ENCODE measurements at regions not wholly inside any gene's neighbourhood (a gene's known extent, or its start where the extent isn't known, plus 50 kb on each side); places are given as distances from the start of the nearest gene placed in this dataset.

DNA sequence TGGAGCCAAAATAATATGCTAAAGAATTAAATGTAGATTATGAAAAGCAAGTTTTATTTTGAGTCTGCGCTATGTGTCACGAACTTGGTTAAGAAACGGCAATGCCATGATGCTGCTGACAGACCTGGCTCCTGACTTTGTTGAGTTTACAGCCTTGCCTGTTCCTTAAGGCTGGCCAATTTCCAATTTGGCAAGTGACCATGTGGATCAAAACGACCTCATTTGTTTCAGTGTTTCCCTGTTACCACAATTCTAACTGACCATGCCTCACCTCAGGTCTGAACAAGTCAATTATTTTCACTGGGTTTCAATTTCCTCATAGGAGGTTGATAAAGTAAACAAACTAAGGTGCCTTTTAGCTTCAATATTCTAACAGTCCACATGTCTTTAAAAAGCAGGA is 461.4 kb downstream of the ZNF608 start:
- no peaks in the 10 kb centered on the region for H3K36me3 ChIP-seq
- ATAC-seq (no peak), DNase-seq (no peak)
- H3K9me3 ChIP-seq = no peaks in the 10 kb centered on the region
- no peak overlapping the region for H3K4me3 ChIP-seq
- H3K27ac ChIP-seq = no peak overlapping the region
- H3K4me1 ChIP-seq = peaks cover 23% of the 10 kb centered on the region
- no peaks in the 10 kb centered on the region for H3K27me3 ChIP-seq (ENCODE audit: low read depth)
- intact Hi-C loops (cut with DNase I) = no loop called here
- TF ChIP-seq, protein P1, sequence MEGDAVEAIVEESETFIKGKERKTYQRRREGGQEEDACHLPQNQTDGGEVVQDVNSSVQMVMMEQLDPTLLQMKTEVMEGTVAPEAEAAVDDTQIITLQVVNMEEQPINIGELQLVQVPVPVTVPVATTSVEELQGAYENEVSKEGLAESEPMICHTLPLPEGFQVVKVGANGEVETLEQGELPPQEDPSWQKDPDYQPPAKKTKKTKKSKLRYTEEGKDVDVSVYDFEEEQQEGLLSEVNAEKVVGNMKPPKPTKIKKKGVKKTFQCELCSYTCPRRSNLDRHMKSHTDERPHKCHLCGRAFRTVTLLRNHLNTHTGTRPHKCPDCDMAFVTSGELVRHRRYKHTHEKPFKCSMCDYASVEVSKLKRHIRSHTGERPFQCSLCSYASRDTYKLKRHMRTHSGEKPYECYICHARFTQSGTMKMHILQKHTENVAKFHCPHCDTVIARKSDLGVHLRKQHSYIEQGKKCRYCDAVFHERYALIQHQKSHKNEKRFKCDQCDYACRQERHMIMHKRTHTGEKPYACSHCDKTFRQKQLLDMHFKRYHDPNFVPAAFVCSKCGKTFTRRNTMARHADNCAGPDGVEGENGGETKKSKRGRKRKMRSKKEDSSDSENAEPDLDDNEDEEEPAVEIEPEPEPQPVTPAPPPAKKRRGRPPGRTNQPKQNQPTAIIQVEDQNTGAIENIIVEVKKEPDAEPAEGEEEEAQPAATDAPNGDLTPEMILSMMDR (IDR thresholded peaks at IDR 0.05) = no peak

DNA sequence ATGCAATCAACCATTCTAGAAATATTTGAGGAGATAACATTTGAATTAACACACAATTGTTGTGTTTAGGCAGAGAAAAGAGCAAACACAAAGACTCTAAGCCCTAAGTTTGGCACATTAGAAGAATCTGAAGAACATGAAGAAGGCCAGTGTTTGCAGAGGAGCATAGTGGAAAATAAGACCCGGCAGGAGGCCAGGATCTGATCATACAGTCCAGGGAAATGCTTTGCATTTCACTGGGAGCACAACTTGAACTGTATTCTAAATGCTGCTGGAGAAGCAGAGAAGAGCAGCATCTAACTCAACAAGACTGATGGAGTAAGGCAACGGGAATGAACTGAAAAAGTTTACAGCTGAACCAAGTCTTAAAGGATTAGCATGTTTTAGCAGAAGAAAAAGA is 463.4 kb downstream of the ZNF608 start:
- H3K36me3 ChIP-seq = no peaks in the 10 kb centered on the region
- intact Hi-C loops (cut with DNase I) = no loop called here
- H3K27ac ChIP-seq = no peak overlapping the region
- ATAC-seq = no peak
- peaks cover 6% of the 10 kb centered on the region for H3K4me1 ChIP-seq
- no peak overlapping the region for H3K4me3 ChIP-seq
- H3K27me3 ChIP-seq (ENCODE audit: low read depth) = no peaks in the 10 kb centered on the region
- DNase-seq = no peak
- no peaks in the 10 kb centered on the region for H3K9me3 ChIP-seq
- TF ChIP-seq, protein P1 (IDR thresholded peaks at IDR 0.05) = no peak

DNA sequence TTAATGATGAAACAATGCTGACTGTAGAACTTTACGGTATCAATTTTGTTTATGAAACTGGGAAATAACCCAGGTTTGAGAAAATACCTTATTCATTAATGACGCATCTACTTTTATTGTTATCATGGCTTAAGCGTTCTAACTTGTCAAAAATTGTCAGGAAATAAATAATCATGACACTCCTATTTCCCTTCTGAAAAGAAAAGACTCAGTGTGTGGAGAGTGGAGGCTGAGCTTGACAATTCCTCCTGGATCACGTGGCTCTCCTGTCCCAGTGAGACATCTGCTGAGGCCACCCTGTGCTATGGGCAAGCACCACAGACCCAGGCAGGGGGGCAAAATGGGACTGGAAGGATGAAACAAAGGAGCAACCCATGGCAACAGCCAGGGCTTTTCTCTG is 466.4 kb downstream of the ZNF608 start:
- H3K4me1 ChIP-seq = peaks cover 5% of the 10 kb centered on the region
- DNase-seq (no peak), ATAC-seq (no peak)
- no peaks in the 10 kb centered on the region for H3K36me3 ChIP-seq
- H3K4me3 ChIP-seq = no peak overlapping the region
- intact Hi-C loops (cut with DNase I) = no loop called here
- no peaks in the 10 kb centered on the region for H3K9me3 ChIP-seq
- TF ChIP-seq, protein P1 (IDR thresholded peaks at IDR 0.05) = no peak
- H3K27ac ChIP-seq = no peak overlapping the region
- no peaks in the 10 kb centered on the region for H3K27me3 ChIP-seq (ENCODE audit: low read depth)

DNA sequence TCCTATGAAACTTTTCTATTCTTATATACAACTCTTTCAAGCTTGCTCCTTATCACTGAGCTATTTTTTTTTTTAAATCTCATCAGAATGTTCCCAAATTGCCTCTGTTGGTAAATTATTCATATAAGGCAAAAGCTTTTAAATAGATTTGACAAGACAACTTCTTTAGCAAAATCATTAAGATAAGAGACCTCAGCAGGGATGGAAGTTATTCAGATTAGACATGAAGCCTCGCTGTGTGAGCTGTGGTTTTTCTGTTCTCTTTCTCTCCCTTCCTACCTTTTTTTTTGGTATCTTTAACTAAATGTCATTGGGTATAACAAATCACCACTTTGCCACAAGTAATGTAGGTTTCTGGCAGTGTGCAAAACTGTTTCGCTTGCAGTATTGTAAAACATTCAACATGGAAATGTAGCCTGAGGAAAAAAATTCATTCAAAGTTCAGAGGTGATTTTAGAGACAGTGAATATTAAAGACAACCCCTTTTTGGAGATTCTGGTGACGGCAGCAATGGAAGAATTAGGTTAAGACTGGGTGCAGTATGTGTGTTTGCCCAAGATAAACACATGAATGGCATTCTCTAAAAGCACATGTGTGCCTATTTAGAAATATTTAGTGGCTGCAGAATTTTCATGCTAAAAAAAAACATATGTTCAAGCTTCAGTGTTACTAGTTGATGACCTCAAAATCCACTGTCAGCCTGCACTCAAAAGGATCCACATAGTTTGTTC is 467.1 kb downstream of the ZNF608 start:
- no peaks in the 10 kb centered on the region for H3K4me1 ChIP-seq
- TF ChIP-seq, protein P1 (IDR thresholded peaks at IDR 0.05) = no peak
- intact Hi-C loops (cut with DNase I) = no loop called here
- H3K27me3 ChIP-seq (ENCODE audit: low read depth) = no peaks in the 10 kb centered on the region
- no peak overlapping the region for H3K27ac ChIP-seq
- H3K4me3 ChIP-seq = no peak overlapping the region
- no peak for ATAC-seq
- no peak for DNase-seq
- H3K9me3 ChIP-seq = no peaks in the 10 kb centered on the region
- H3K36me3 ChIP-seq = no peaks in the 10 kb centered on the region

DNA sequence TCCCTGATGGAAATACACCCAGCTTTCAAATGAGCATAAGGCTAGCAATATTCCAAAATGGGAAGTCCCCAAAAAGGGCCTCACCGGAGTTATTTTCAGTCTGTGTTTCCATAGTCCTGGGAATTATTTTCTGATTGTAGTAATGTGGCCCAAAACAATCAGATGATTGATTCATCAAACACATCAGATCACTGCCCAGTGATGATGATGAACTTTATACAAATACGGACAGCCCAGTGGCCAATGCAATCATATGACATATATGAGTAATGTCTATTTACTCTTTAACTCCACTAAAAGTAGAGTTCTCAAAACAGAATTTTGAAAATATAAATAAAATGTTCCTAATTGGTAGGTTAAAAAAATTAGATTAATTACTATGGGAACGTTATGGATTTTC is 467.8 kb downstream of the ZNF608 start:
- H3K4me3 ChIP-seq = no peak overlapping the region
- intact Hi-C loops (cut with DNase I) = no loop called here
- H3K27ac ChIP-seq = no peak overlapping the region
- no peak for ATAC-seq
- H3K4me1 ChIP-seq = no peaks in the 10 kb centered on the region
- DNase-seq = no peak
- no peaks in the 10 kb centered on the region for H3K27me3 ChIP-seq (ENCODE audit: low read depth)
- H3K36me3 ChIP-seq = no peaks in the 10 kb centered on the region
- H3K9me3 ChIP-seq = no peaks in the 10 kb centered on the region
- TF ChIP-seq, protein P1 (IDR thresholded peaks at IDR 0.05) = no peak
